Stromal cell of bone marrow (primary cell): ENCODE measurements at regions not wholly inside any gene's neighbourhood (a gene's known extent, or its start where the extent isn't known, plus 50 kb on each side); places are given as distances from the start of the nearest gene placed in this dataset.

Experiments
- DNase-seq: peaks from one replicate; pipeline ENCODE4 v3.0.0-alpha.2; 2012; ENCODE audit warnings: low read depth

- DNase-seq, result no peak
These were observed 331.2 kb upstream of the SMARCA2 start for GRCh38 chr9:1683951-1684350.

GRCh38 chr9:1698991-1699390 is 316.2 kb upstream of the SMARCA2 start:
- no peak for DNase-seq

- no peak for DNase-seq
These were observed 314.0 kb upstream of the SMARCA2 start for GRCh38 chr9:1701113-1701512.

GRCh38 chr9:1702701-1703100 is 312.4 kb upstream of the SMARCA2 start:
- no peak for DNase-seq

- DNase-seq, result no peak
These were observed 307.9 kb upstream of the SMARCA2 start for GRCh38 chr9:1707291-1707690.

GRCh38 chr9:1708219-1708618 is 306.9 kb upstream of the SMARCA2 start:
- no peak for DNase-seq

GRCh38 chr9:1709347-1709746 is 305.8 kb upstream of the SMARCA2 start:
- DNase-seq, result no peak

- no peak for DNase-seq
These were observed 302.2 kb upstream of the SMARCA2 start for GRCh38 chr9:1712861-1713450.

GRCh38 chr9:1713841-1714240 is 301.3 kb upstream of the SMARCA2 start:
- no peak for DNase-seq

GRCh38 chr9:1717882-1718281 is 297.3 kb upstream of the SMARCA2 start:
- no peak for DNase-seq

- no peak for DNase-seq
These were observed 296.3 kb upstream of the SMARCA2 start for GRCh38 chr9:1718836-1719235.

GRCh38 chr9:1721196-1721595 is 294.0 kb upstream of the SMARCA2 start:
- DNase-seq, result no peak

GRCh38 chr9:1722404-1722803 is 292.7 kb upstream of the SMARCA2 start:
- no peak for DNase-seq

- no peak for DNase-seq
These were observed 291.6 kb upstream of the SMARCA2 start for GRCh38 chr9:1723522-1724015.

- DNase-seq, result no peak
These were observed 288.0 kb upstream of the SMARCA2 start for GRCh38 chr9:1726993-1727759.

GRCh38 chr9:1729631-1730030 is 285.5 kb upstream of the SMARCA2 start:
- no peak for DNase-seq

GRCh38 chr9:1732670-1733069 is 282.5 kb upstream of the SMARCA2 start:
- no peak for DNase-seq

GRCh38 chr9:1738511-1739100 is 276.5 kb upstream of the SMARCA2 start:
- DNase-seq, result no peak

GRCh38 chr9:1743121-1743960 is 271.8 kb upstream of the SMARCA2 start:
- DNase-seq, result no peak

GRCh38 chr9:1745980-1746379 is 269.2 kb upstream of the SMARCA2 start:
- DNase-seq, result no peak

- no peak for DNase-seq
These were observed 267.7 kb upstream of the SMARCA2 start for GRCh38 chr9:1747417-1747967.

GRCh38 chr9:1748407-1748806 is 266.7 kb upstream of the SMARCA2 start:
- no peak for DNase-seq
